H1 (cell line): ENCODE measurements at regions not wholly inside any gene's neighbourhood (a gene's known extent, or its start where the extent isn't known, plus 50 kb on each side); places are given as distances from the start of the nearest gene placed in this dataset.

Experiments
- CTCF ChIA-PET: fragments of 300-600 bp; sonication (Branson Sonifier 250); formaldehyde crosslinking; loops from one replicate; lab custom pipeline; 2021; ENCODE audit not compliant: partially characterized antibody; lab: Charles Lee
- POLR2A ChIA-PET: fragments of 300-600 bp; sonication (Branson Sonifier 250); formaldehyde crosslinking; loops from one replicate; lab custom pipeline; 2021; ENCODE audit warnings: inconsistent platforms; ENCODE audit not compliant: partially characterized antibody; lab: Charles Lee
- DNase-seq, 2 experiments: peaks; one replicate each; pipeline versions ENCODE4 v3.0.0 to v3.0.0-alpha.2; 2010 to 2022; ENCODE audit warnings: low spot score in 2 of 2, low read depth in 1 of 2, mixed read lengths in 1 of 2
- FAIRE-seq: peaks from 2 replicates; lab custom pipeline; 2011; peaks lifted over from hg19 to GRCh38; lab: Jason Lieb, UNC
- H2AFZ ChIP-seq: 2 replicates; pipeline ENCODE4 v1.8.1; 2012; ENCODE audit warnings: low read length, inconsistent platforms
- H2AK5ac ChIP-seq: 2 replicates; pipeline ENCODE4 v1.6.1; 2013; ENCODE audit warnings: low read depth, low read length
- H2BK120ac ChIP-seq: replicated peaks from 2 replicates; pipeline ENCODE3; 2013; ENCODE audit warnings: low read depth, low read length, inconsistent platforms
- H2BK12ac ChIP-seq: 2 replicates; pipeline ENCODE4 v1.6.1; 2013; ENCODE audit warnings: low read depth, low read length
- H2BK15ac ChIP-seq: 2 replicates; pipeline ENCODE4 v1.6.1; 2013; ENCODE audit warnings: low read length
- H2BK20ac ChIP-seq: 2 replicates; pipeline ENCODE4 v1.6.1; 2013; ENCODE audit warnings: low read length
- H2BK5ac ChIP-seq: 2 replicates; pipeline ENCODE4 v1.6.1; 2013; ENCODE audit warnings: low read depth, low read length
- H3K14ac ChIP-seq: 2 replicates; pipeline ENCODE4 v1.6.1; 2013; ENCODE audit warnings: inconsistent platforms; ENCODE audit not compliant: insufficient read length
- H3K18ac ChIP-seq: 2 replicates; pipeline ENCODE4 v1.6.1; 2013; ENCODE audit warnings: low read length; ENCODE audit errors: extremely low read depth
- H3K23ac ChIP-seq: 2 replicates; pipeline ENCODE4 v1.6.1; 2013; ENCODE audit warnings: inconsistent platforms; ENCODE audit not compliant: insufficient read length
- H3K23me2 ChIP-seq: 2 replicates; pipeline ENCODE4 v1.6.1; 2013; ENCODE audit warnings: low read depth, low read length
- H3K27ac ChIP-seq: 2 replicates; pipeline ENCODE4 v1.6.1; 2011; ENCODE audit warnings: low read depth, low read length, inconsistent platforms
- H3K27me3 ChIP-seq, 4 experiments: replicated peaks in 1 of 4; 1 replicate in 1 of 4; 2 replicates in 3 of 4; pipeline versions ENCODE4 v1.6.1 to v1.8.1; 2011 to 2013; ENCODE audit warnings: low read length in 3 of 4, mild to moderate bottlenecking in 3 of 4, inconsistent platforms in 2 of 4, mixed read lengths in 2 of 4, moderate library complexity in 1 of 4; ENCODE audit not compliant: control insufficient read depth in 3 of 4, insufficient read depth in 3 of 4; ENCODE audit errors: extremely low read depth in 1 of 4
- H3K36me3 ChIP-seq, 4 experiments: 2 replicates each; pipeline versions ENCODE4 v1.6.1 to v1.8.1; 2011 to 2013; ENCODE audit warnings: mild to moderate bottlenecking in 4 of 4, low read length in 3 of 4, moderate library complexity in 2 of 4, control low read depth in 1 of 4, inconsistent platforms in 1 of 4; ENCODE audit not compliant: insufficient read depth in 4 of 4, control insufficient read depth in 2 of 4
- H3K4ac ChIP-seq: replicated peaks from 2 replicates; pipeline ENCODE3; 2013; ENCODE audit warnings: low read length, low read depth, mixed read lengths, inconsistent platforms; ENCODE audit not compliant: insufficient read length
- H3K4me1 ChIP-seq, 4 experiments: replicated peaks in 1 of 4; 1 replicate in 1 of 4; 2 replicates in 3 of 4; pipeline versions ENCODE4 v1.6.1 to v1.8.1; 2011 to 2013; ENCODE audit warnings: low read length in 3 of 4, inconsistent platforms in 2 of 4, mixed read lengths in 1 of 4; ENCODE audit not compliant: insufficient read depth in 4 of 4, control insufficient read depth in 3 of 4
- H3K4me2 ChIP-seq, 2 experiments: 2 replicates each; pipeline versions ENCODE4 v1.6.1 to v1.8.1; 2011 to 2013; ENCODE audit warnings: low read depth in 2 of 2, low read length in 2 of 2, control low read depth in 1 of 2, inconsistent platforms in 1 of 2, mild to moderate bottlenecking in 1 of 2; ENCODE audit not compliant: insufficient read depth in 1 of 2
- H3K4me3 ChIP-seq, 4 experiments: fragments of 200-600, 300-600 bp in 1 of 4; sonication (generic), shearing (Covaris generic), sonication (Bioruptor Twin) in 1 of 4; 2 replicates each; pipeline versions ENCODE4 v1.5.1 to v1.8.1; 2011 to 2016; ENCODE audit warnings: low read length in 4 of 4, low read depth in 3 of 4, control low read depth in 2 of 4, inconsistent platforms in 2 of 4, mild to moderate bottlenecking in 2 of 4, mixed read lengths in 1 of 4, moderate library complexity in 1 of 4; ENCODE audit not compliant: insufficient read depth in 2 of 4; ENCODE audit errors: extremely low read depth in 1 of 4
- H3K56ac ChIP-seq: replicated peaks from 2 replicates; pipeline ENCODE3; 2013; ENCODE audit warnings: low read depth, mild to moderate bottlenecking, mixed read lengths, low read length, inconsistent platforms; ENCODE audit not compliant: insufficient read length
- H3K79me1 ChIP-seq: 2 replicates; pipeline ENCODE4 v1.6.1; 2013; ENCODE audit warnings: low read depth, low read length, control low read depth
- H3K79me2 ChIP-seq, 2 experiments: 2 replicates each; pipeline versions ENCODE4 v1.6.1 to v1.8.1; 2012 to 2013; ENCODE audit warnings: low read length in 2 of 2, mild to moderate bottlenecking in 2 of 2, inconsistent platforms in 1 of 2; ENCODE audit not compliant: insufficient read depth in 2 of 2, control insufficient read depth in 1 of 2
- H3K9ac ChIP-seq, 4 experiments: replicated peaks in 1 of 4; 1 replicate in 1 of 4; 2 replicates in 3 of 4; pipeline versions ENCODE4 v1.6.1 to v1.8.1; 2011 to 2013; ENCODE audit warnings: low read depth in 3 of 4, low read length in 3 of 4, control low read depth in 2 of 4, mild to moderate bottlenecking in 2 of 4, moderate library complexity in 2 of 4, inconsistent platforms in 1 of 4; ENCODE audit errors: extremely low read depth in 1 of 4
- H3K9me3 ChIP-seq, 2 experiments: 2 replicates each; pipeline versions ENCODE4 v1.6.1 to v1.8.1; 2012 to 2013; ENCODE audit warnings: mild to moderate bottlenecking in 2 of 2, moderate library complexity in 2 of 2, control low read depth in 1 of 2, inconsistent platforms in 1 of 2, low read depth in 1 of 2, low read length in 1 of 2, mixed read lengths in 1 of 2; ENCODE audit not compliant: insufficient read depth in 2 of 2
- H4K20me1 ChIP-seq, 2 experiments: replicated peaks in 1 of 2; 2 replicates each; pipeline versions ENCODE3 to v1.8.1; 2011 to 2013; ENCODE audit warnings: inconsistent platforms in 2 of 2, low read length in 2 of 2, mild to moderate bottlenecking in 1 of 2; ENCODE audit not compliant: insufficient read depth in 2 of 2, control insufficient read depth in 1 of 2
- H4K5ac ChIP-seq: 2 replicates; pipeline ENCODE4 v1.6.1; 2013; ENCODE audit warnings: low read length, low read depth, mixed read lengths, inconsistent platforms; ENCODE audit not compliant: insufficient read length
- H4K8ac ChIP-seq: 2 replicates; pipeline ENCODE4 v1.8.0; 2013; ENCODE audit warnings: mild to moderate bottlenecking, moderate library complexity, low read length, inconsistent platforms; ENCODE audit not compliant: insufficient read depth; ENCODE audit errors: extremely low read depth
- H4K91ac ChIP-seq: replicated peaks from 2 replicates; pipeline ENCODE3; 2013; ENCODE audit warnings: low read length, mixed read lengths, inconsistent platforms; ENCODE audit not compliant: insufficient read length
- CTCF ChIP-seq, 3 experiments: IDR thresholded peaks; 1 replicate in 2 of 3; 2 replicates in 1 of 3; pipeline versions ENCODE4 v1.5.1 to v1.6.1; 2011; ENCODE audit warnings: low read length in 3 of 3, mild to moderate bottlenecking in 3 of 3, inconsistent platforms in 2 of 3, low read depth in 1 of 3, moderate library complexity in 1 of 3; ENCODE audit not compliant: insufficient read depth in 1 of 3; ENCODE audit errors: control extremely low read depth in 1 of 3
- EP300 ChIP-seq, 2 experiments: IDR thresholded peaks; 1 replicate in 1 of 2; 2 replicates in 1 of 2; pipeline ENCODE4 v1.6.1; 2011 to 2012; ENCODE audit warnings: low read depth in 2 of 2, low read length in 2 of 2, mild to moderate bottlenecking in 2 of 2, borderline replicate concordance in 1 of 2, inconsistent platforms in 1 of 2, moderate library complexity in 1 of 2
- EZH2 ChIP-seq: fragments of 200-600 bp; sonication (generic); IDR thresholded peaks from 2 replicates; pipeline ENCODE4 v1.7.1; 2012; ENCODE audit warnings: low read depth, mild to moderate bottlenecking, moderate library complexity, low read length, inconsistent platforms; ENCODE audit not compliant: severe bottlenecking
- GABPA ChIP-seq: IDR thresholded peaks from 2 replicates; pipeline ENCODE4 v1.6.1; 2011; ENCODE audit warnings: mild to moderate bottlenecking, low read length, moderate library complexity, borderline replicate concordance; ENCODE audit not compliant: insufficient read depth
- KDM4A ChIP-seq: IDR thresholded peaks from one replicate; pipeline ENCODE4 v1.7.1; 2012; ENCODE audit warnings: low read depth, mild to moderate bottlenecking, moderate library complexity, low read length, inconsistent platforms; ENCODE audit not compliant: severe bottlenecking
- MAFK ChIP-seq: IDR thresholded peaks from 2 replicates; pipeline ENCODE4 v1.6.1; 2012; ENCODE audit warnings: low read depth, mild to moderate bottlenecking, improper control_type of control experiment, low read length
- POU5F1 ChIP-seq: IDR thresholded peaks from 2 replicates; pipeline ENCODE4 v1.6.1; 2011; ENCODE audit warnings: low read depth, mild to moderate bottlenecking, low read length, moderate library complexity
- RAD21 ChIP-seq, 2 experiments: IDR thresholded peaks in 1 of 2; conservative IDR thresholded peaks in 1 of 2; 2 replicates each; pipeline ENCODE4 v1.6.1; 2011; ENCODE audit warnings: low read depth in 2 of 2, low read length in 2 of 2, improper control_type of control experiment in 1 of 2, inconsistent platforms in 1 of 2, mild to moderate bottlenecking in 1 of 2, moderate library complexity in 1 of 2
- RNF2 ChIP-seq: fragments of 200-900, 300-1000 bp; sonication (generic); IDR thresholded peaks from 2 replicates; pipeline ENCODE4 v1.7.1; 2016; ENCODE audit warnings: borderline replicate concordance, low read depth, mild to moderate bottlenecking, antibody characterized with exemption, low read length; ENCODE audit not compliant: poor library complexity, severe bottlenecking; ENCODE audit errors: missing control alignments
- SP1 ChIP-seq: IDR thresholded peaks from 2 replicates; pipeline ENCODE4 v1.6.1; 2011; ENCODE audit warnings: low read depth, low read length
- YY1 ChIP-seq: IDR thresholded peaks from 2 replicates; pipeline ENCODE4 v1.6.1; 2011; ENCODE audit warnings: low read depth, mild to moderate bottlenecking, low read length
- WGBS, 2 experiments: shearing (Covaris generic) in 1 of 2; methylation state at CpG; one replicate each; pipeline versions ENCODE4 v1.1.6 to v1.1.7; 2013 to 2015; ENCODE audit warnings: low lambda C conversion rate in 2 of 2, mixed read lengths in 2 of 2, inconsistent platforms in 1 of 2, low coverage in 1 of 2, missing lambda C conversion rate in 1 of 2; ENCODE audit not compliant: insufficient replicate concordance in 2 of 2, insufficient coverage in 1 of 2, insufficient read length in 1 of 2; ENCODE audit errors: extremely low coverage in 1 of 2, missing lambda C conversion rate in 1 of 2; 5-methylcytosine and 5-hydroxymethylcytosine counted together

- no peak overlapping the region for H2BK15ac ChIP-seq
- no peak overlapping the region for H3K4me3 ChIP-seq
- H3K27me3 ChIP-seq: no peaks in the 10 kb centered on the region
- no peaks in the 10 kb centered on the region for H4K20me1 ChIP-seq
- H3K79me2 ChIP-seq: no peaks in the 10 kb centered on the region
- H3K56ac ChIP-seq: no peak overlapping the region
- H3K14ac ChIP-seq: no peak overlapping the region
- H3K79me1 ChIP-seq: no peaks in the 10 kb centered on the region
- no peak overlapping the region for H3K4ac ChIP-seq
- no peak overlapping the region for H4K5ac ChIP-seq
- no peak overlapping the region for H2AFZ ChIP-seq
- DNase-seq (no peak), FAIRE-seq (no peak)
- no peaks in the 10 kb centered on the region for H3K4me1 ChIP-seq
- no peaks in the 10 kb centered on the region for H3K23me2 ChIP-seq
- no peaks in the 10 kb centered on the region for H3K36me3 ChIP-seq
- no peak overlapping the region for H3K18ac ChIP-seq
- H4K91ac ChIP-seq: no peak overlapping the region
- H2BK20ac ChIP-seq: no peak overlapping the region
- no peak overlapping the region for H2BK12ac ChIP-seq
- H3K9me3 ChIP-seq: no peaks in the 10 kb centered on the region
- no peak overlapping the region for H3K4me2 ChIP-seq
- H2AK5ac ChIP-seq: no peak overlapping the region
- ChIA-PET CTCF (interaction anchor here (0.5 kb wide), 1 partner anchor 38 kb away, joined by 3 read pairs; no protein-coding TSS in a partner anchor), POLR2A (no interaction called here)
- H3K27ac ChIP-seq: no peak overlapping the region
- no peak overlapping the region for H3K23ac ChIP-seq
- H2BK120ac ChIP-seq: no peak overlapping the region
- H3K9ac ChIP-seq: no peak overlapping the region
- H2BK5ac ChIP-seq: no peak overlapping the region
- WGBS, 2 experiments: 84% methylated on average over 3 of the region's 3 CpGs; no CpG with 5 or more reads in 1 of the 2 experiments
- no peak overlapping the region for H4K8ac ChIP-seq
- TF ChIP-seq KDM4A (no peak), POU5F1 (no peak), CTCF (IDR thresholded peaks at IDR 0.05; ENCODE audit: control extremely low read depth in 1 of 3, insufficient read depth in 1 of 3, low read depth in 1 of 3, low read length in 3 of 3) (no peak), SP1 (no peak), MAFK (no peak), EP300 (IDR thresholded peaks at IDR 0.05; ENCODE audit: borderline replicate concordance in 1 of 2, low read depth in 2 of 2, low read length in 2 of 2) (no peak), EZH2 (no peak), RAD21 (IDR thresholded peaks at IDR 0.05 in 1 of 2, conservative IDR thresholded peaks at IDR 0.05 in 1 of 2; ENCODE audit: low read depth in 2 of 2, low read length in 2 of 2) (no peak), RNF2 (no peak), GABPA (no peak), YY1 (no peak)
Measured at GRCh38 chr11:16441461-16441860, 85.1 kb upstream of the SOX6 start.
